Liver (tissue), 8 donors: ENCODE measurements at regions not wholly inside any gene's neighbourhood (a gene's known extent, or its start where the extent isn't known, plus 50 kb on each side); places are given as distances from the start of the nearest gene placed in this dataset.

ENCODE experiments used
- DNase-seq: peaks from one replicate; pipeline ENCODE4 v3.0.0-alpha.2; 2017; ENCODE audit warnings: low spot score
- H3K27ac ChIP-seq, 2 donors: one replicate each; pipeline ENCODE4 v1.7.0; 2013; ENCODE audit warnings: inconsistent platforms in 2 of 2, low read length in 2 of 2, control low read depth in 1 of 2, low read depth in 1 of 2, mild to moderate bottlenecking in 1 of 2
- H3K27me3 ChIP-seq, 4 donors: one replicate each; pipeline versions ENCODE4 v1.6.1 to v1.7.0; 2013; ENCODE audit warnings: low read length in 3 of 4, inconsistent platforms in 1 of 4, mild to moderate bottlenecking in 1 of 4, moderate library complexity in 1 of 4; ENCODE audit not compliant: control insufficient read depth in 4 of 4, insufficient read depth in 4 of 4
- H3K36me3 ChIP-seq, 4 donors: one replicate each; pipeline versions ENCODE4 v1.6.1 to v1.7.0; 2013; ENCODE audit warnings: low read length in 3 of 4, mild to moderate bottlenecking in 3 of 4, low read depth in 1 of 4, moderate library complexity in 1 of 4; ENCODE audit not compliant: control insufficient read depth in 4 of 4, insufficient read depth in 3 of 4
- H3K4me1 ChIP-seq, 4 donors: one replicate each; pipeline versions ENCODE4 v1.6.1 to v1.7.0; 2013; ENCODE audit warnings: low read length in 3 of 4, mild to moderate bottlenecking in 3 of 4, moderate library complexity in 1 of 4; ENCODE audit not compliant: control insufficient read depth in 4 of 4, insufficient read depth in 4 of 4
- H3K4me3 ChIP-seq, 3 donors: one replicate each; pipeline versions ENCODE4 v1.6.1 to v1.7.0; 2013; ENCODE audit warnings: low read length in 3 of 3, control low read depth in 1 of 3, low read depth in 1 of 3, mild to moderate bottlenecking in 1 of 3
- H3K9ac ChIP-seq, 2 donors: one replicate each; pipeline ENCODE4 v1.7.0; 2013; ENCODE audit warnings: low read length in 2 of 2, mild to moderate bottlenecking in 2 of 2, moderate library complexity in 2 of 2, control low read depth in 1 of 2, low read depth in 1 of 2
- H3K9me3 ChIP-seq, 4 donors: one replicate each; pipeline versions ENCODE4 v1.6.1 to v1.7.0; 2013; ENCODE audit warnings: low read length in 3 of 4; ENCODE audit not compliant: control insufficient read depth in 4 of 4
- EGR1 ChIP-seq, 2 donors: IDR thresholded peaks; 2 replicates each; pipeline ENCODE4 v1.6.1; 2016 to 2018; ENCODE audit warnings: antibody characterized with exemption in 2 of 2, low read depth in 2 of 2
- FOXA1 ChIP-seq: IDR thresholded peaks from 2 replicates; pipeline ENCODE4 v1.6.1; 2016; ENCODE audit warnings: antibody characterized with exemption
- FOXA2 ChIP-seq: IDR thresholded peaks from 2 replicates; pipeline ENCODE4 v1.6.1; 2016; ENCODE audit warnings: antibody characterized with exemption
- GABPA ChIP-seq, 2 donors: IDR thresholded peaks in 1 of 2; conservative IDR thresholded peaks in 1 of 2; 2 replicates each; pipeline ENCODE4 v1.6.1; 2016; ENCODE audit warnings: antibody characterized with exemption in 2 of 2, mild to moderate bottlenecking in 1 of 2, moderate library complexity in 1 of 2
- HNF4A ChIP-seq, 2 donors: conservative IDR thresholded peaks; 2 replicates each; pipeline ENCODE4 v1.6.1; 2016; ENCODE audit warnings: antibody characterized with exemption in 2 of 2, mild to moderate bottlenecking in 2 of 2
- HNF4G ChIP-seq: IDR thresholded peaks from 2 replicates; pipeline ENCODE4 v1.6.1; 2016; ENCODE audit warnings: antibody characterized with exemption
- JUND ChIP-seq, 2 donors: IDR thresholded peaks; 2 replicates each; pipeline ENCODE4 v1.6.1; 2016; ENCODE audit warnings: antibody characterized with exemption in 2 of 2
- NR2F2 ChIP-seq: IDR thresholded peaks from 2 replicates; pipeline ENCODE4 v1.6.1; 2016; ENCODE audit warnings: antibody characterized with exemption
- RAD21 ChIP-seq, 2 donors: IDR thresholded peaks; 2 replicates each; pipeline ENCODE4 v1.6.1; 2016; ENCODE audit warnings: antibody characterized with exemption in 2 of 2, mild to moderate bottlenecking in 2 of 2
- RXRA ChIP-seq, 2 donors: IDR thresholded peaks; 2 replicates each; pipeline ENCODE4 v1.6.1; 2017 to 2018; ENCODE audit warnings: antibody characterized with exemption in 2 of 2, mild to moderate bottlenecking in 1 of 2
- SP1 ChIP-seq: IDR thresholded peaks from 2 replicates; pipeline ENCODE4 v1.6.1; 2018; ENCODE audit warnings: antibody characterized with exemption, mild to moderate bottlenecking
- TAF1 ChIP-seq: conservative IDR thresholded peaks from 2 replicates; pipeline ENCODE4 v1.6.1; 2016; ENCODE audit warnings: antibody characterized with exemption, mild to moderate bottlenecking
- YY1 ChIP-seq: IDR thresholded peaks from 2 replicates; pipeline ENCODE4 v1.6.1; 2016; ENCODE audit warnings: antibody characterized with exemption, mild to moderate bottlenecking
- WGBS: extraction: QIAGEN DNeasy Blood & Tissue Kit; methylation state at CpG from one replicate; pipeline ENCODE4 v1.1.7; 2013; 5-methylcytosine and 5-hydroxymethylcytosine counted together
- TF ChIP-seq, protein P1 (sequence below): IDR thresholded peaks from 2 replicates; pipeline ENCODE4 v1.6.1; 2016; ENCODE audit warnings: antibody characterized with exemption
- TF ChIP-seq, protein P2 (sequence below): IDR thresholded peaks from 2 replicates; pipeline ENCODE4 v1.6.1; 2016; ENCODE audit warnings: antibody characterized with exemption, mild to moderate bottlenecking
- TF ChIP-seq, protein P3 (sequence below): IDR thresholded peaks from 2 replicates; pipeline ENCODE4 v1.6.1; 2016; ENCODE audit warnings: antibody characterized with exemption
- TF ChIP-seq, protein P4 (sequence below): fragments of 150-350 bp; IDR thresholded peaks from 2 replicates; pipeline ENCODE4 v1.5.1; 2017; ENCODE audit warnings: improper control_type of control experiment, low read depth, low read length; ENCODE audit not compliant: missing input control
- donor health status: healthy.
- donor health status: healthy.
- donor health status: healthy.
- donor health status: healthy.
- donor health status: healthy.

DNA sequence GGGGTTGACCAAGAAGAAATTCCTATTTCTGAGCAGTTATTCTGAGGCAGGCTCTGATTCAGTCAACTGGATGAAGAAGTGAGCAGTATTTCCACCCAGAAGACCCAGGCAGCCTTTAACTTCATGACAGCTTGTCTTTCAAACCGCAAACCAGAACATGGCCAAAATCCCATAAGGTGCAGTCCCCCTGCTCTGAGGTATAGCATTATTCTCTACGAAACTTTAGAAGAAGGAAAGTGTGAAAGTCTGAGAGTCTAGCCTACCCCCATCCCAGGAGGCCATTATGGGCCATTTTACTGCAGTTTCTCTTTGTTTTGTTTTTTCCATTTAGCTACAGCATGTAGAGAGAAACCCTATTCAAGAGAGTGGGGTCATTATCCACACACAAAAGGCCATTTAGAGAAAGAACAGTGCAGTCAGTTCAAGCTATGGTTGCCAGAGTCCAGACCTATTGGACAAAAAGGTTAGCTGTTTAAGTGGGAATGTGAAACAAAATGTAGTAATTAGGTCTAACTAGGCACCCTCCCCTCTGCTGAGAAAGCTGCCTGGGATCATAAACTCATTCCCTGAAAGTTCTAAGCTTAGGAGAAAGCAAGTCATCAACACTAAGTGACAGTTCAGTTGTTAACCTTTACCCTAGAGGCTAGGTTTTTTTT lies 52.1 kb upstream of the RASGEF1B start:
- WGBS: 96% methylated on average over 2 of the region's 2 CpGs
- Histone ChIP-seq H3K4me3 (no peak overlapping the region), H3K9ac (no peak overlapping the region), H3K27ac (no peak overlapping the region), H3K4me1 (no peaks in the 10 kb centered on the region), H3K36me3 (no peaks in the 10 kb centered on the region), H3K27me3 (no peaks in the 10 kb centered on the region), H3K9me3 (no peaks in the 10 kb centered on the region)
- TF ChIP-seq EGR1 (IDR thresholded peaks at IDR 0.05; ENCODE audit: low read depth in 2 of 2) (no peak), RXRA (IDR thresholded peaks at IDR 0.05) (no peak), RAD21 (IDR thresholded peaks at IDR 0.05) (no peak), TAF1 (no peak), GABPA (IDR thresholded peaks at IDR 0.05 in 1 of 2, conservative IDR thresholded peaks at IDR 0.05 in 1 of 2) (no peak), YY1 (no peak)
- TF ChIP-seq, protein P1, sequence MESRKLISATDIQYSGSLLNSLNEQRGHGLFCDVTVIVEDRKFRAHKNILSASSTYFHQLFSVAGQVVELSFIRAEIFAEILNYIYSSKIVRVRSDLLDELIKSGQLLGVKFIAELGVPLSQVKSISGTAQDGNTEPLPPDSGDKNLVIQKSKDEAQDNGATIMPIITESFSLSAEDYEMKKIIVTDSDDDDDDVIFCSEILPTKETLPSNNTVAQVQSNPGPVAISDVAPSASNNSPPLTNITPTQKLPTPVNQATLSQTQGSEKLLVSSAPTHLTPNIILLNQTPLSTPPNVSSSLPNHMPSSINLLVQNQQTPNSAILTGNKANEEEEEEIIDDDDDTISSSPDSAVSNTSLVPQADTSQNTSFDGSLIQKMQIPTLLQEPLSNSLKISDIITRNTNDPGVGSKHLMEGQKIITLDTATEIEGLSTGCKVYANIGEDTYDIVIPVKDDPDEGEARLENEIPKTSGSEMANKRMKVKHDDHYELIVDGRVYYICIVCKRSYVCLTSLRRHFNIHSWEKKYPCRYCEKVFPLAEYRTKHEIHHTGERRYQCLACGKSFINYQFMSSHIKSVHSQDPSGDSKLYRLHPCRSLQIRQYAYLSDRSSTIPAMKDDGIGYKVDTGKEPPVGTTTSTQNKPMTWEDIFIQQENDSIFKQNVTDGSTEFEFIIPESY: no peak
- no peak for DNase-seq

DNA sequence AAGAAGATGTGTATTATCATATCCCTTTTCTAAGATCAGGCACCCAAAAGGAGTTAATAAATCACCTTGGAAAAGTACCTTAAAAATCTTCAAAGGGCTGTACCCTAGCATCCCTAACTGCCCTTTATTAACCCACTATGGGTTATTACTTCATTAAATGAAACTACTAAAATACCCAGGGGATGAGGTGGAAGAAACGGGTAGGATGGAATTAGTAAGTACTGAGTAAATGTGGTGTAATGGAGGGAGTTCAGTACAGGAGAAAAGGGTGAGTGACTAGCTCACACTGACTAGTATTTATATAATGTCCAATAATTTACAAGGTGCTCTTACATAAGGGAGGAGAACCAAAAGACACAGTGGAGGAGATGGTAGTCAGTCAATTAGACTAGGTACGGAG lies 51.0 kb upstream of the RASGEF1B start:
- no peaks in the 10 kb centered on the region for H3K27me3 ChIP-seq
- H3K9me3 ChIP-seq: no peaks in the 10 kb centered on the region
- H3K4me1 ChIP-seq: no peaks in the 10 kb centered on the region
- 95% methylated on average over 2 of the region's 2 CpGs for WGBS
- no peak overlapping the region for H3K9ac ChIP-seq
- H3K27ac ChIP-seq: no peak overlapping the region
- TF ChIP-seq FOXA2 (no peak), FOXA1 (no peak), TAF1 (no peak), YY1 (no peak), HNF4G (no peak), RAD21 (IDR thresholded peaks at IDR 0.05) (no peak), GABPA (IDR thresholded peaks at IDR 0.05 in 1 of 2, conservative IDR thresholded peaks at IDR 0.05 in 1 of 2) (no peak), NR2F2 (no peak), SP1 (no peak), EGR1 (IDR thresholded peaks at IDR 0.05; ENCODE audit: low read depth in 2 of 2) (no peak), HNF4A (conservative IDR thresholded peaks at IDR 0.05) (no peak), RXRA (IDR thresholded peaks at IDR 0.05) (no peak), JUND (IDR thresholded peaks at IDR 0.05) (no peak)
- TF ChIP-seq, protein P1: no peak
- TF ChIP-seq, protein P2, sequence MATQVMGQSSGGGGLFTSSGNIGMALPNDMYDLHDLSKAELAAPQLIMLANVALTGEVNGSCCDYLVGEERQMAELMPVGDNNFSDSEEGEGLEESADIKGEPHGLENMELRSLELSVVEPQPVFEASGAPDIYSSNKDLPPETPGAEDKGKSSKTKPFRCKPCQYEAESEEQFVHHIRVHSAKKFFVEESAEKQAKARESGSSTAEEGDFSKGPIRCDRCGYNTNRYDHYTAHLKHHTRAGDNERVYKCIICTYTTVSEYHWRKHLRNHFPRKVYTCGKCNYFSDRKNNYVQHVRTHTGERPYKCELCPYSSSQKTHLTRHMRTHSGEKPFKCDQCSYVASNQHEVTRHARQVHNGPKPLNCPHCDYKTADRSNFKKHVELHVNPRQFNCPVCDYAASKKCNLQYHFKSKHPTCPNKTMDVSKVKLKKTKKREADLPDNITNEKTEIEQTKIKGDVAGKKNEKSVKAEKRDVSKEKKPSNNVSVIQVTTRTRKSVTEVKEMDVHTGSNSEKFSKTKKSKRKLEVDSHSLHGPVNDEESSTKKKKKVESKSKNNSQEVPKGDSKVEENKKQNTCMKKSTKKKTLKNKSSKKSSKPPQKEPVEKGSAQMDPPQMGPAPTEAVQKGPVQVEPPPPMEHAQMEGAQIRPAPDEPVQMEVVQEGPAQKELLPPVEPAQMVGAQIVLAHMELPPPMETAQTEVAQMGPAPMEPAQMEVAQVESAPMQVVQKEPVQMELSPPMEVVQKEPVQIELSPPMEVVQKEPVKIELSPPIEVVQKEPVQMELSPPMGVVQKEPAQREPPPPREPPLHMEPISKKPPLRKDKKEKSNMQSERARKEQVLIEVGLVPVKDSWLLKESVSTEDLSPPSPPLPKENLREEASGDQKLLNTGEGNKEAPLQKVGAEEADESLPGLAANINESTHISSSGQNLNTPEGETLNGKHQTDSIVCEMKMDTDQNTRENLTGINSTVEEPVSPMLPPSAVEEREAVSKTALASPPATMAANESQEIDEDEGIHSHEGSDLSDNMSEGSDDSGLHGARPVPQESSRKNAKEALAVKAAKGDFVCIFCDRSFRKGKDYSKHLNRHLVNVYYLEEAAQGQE: no peak
- TF ChIP-seq, protein P3, sequence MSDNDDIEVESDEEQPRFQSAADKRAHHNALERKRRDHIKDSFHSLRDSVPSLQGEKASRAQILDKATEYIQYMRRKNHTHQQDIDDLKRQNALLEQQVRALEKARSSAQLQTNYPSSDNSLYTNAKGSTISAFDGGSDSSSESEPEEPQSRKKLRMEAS: no peak
- TF ChIP-seq, protein P4, sequence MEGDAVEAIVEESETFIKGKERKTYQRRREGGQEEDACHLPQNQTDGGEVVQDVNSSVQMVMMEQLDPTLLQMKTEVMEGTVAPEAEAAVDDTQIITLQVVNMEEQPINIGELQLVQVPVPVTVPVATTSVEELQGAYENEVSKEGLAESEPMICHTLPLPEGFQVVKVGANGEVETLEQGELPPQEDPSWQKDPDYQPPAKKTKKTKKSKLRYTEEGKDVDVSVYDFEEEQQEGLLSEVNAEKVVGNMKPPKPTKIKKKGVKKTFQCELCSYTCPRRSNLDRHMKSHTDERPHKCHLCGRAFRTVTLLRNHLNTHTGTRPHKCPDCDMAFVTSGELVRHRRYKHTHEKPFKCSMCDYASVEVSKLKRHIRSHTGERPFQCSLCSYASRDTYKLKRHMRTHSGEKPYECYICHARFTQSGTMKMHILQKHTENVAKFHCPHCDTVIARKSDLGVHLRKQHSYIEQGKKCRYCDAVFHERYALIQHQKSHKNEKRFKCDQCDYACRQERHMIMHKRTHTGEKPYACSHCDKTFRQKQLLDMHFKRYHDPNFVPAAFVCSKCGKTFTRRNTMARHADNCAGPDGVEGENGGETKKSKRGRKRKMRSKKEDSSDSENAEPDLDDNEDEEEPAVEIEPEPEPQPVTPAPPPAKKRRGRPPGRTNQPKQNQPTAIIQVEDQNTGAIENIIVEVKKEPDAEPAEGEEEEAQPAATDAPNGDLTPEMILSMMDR: no peak
- no peak overlapping the region for H3K4me3 ChIP-seq
- no peak for DNase-seq
- H3K36me3 ChIP-seq: no peaks in the 10 kb centered on the region
